ENCODE measurements at regions not wholly inside any gene's neighbourhood (a gene's known extent, or its start where the extent isn't known, plus 50 kb on each side); places are given as distances from the start of the nearest gene placed in this dataset.

GRCh38 chr4:59122626-59123025, 2012.4 kb upstream of the IGFBP7 start:
- Histone ChIP-seq H3K27me3 (no peaks in the 10 kb centered on the region), H3K9me3 (ENCODE audit: low read depth) (no peaks in the 10 kb centered on the region), H3K4me1 (ENCODE audit: low read depth) (no peaks in the 10 kb centered on the region), H3K27ac (no peak overlapping the region), H3K36me3 (no peaks in the 10 kb centered on the region), H3K4me3 (no peak overlapping the region)
- DNase-seq (ENCODE audit: low read depth in 1 of 2, low spot score in 1 of 2): no peak
- TF ChIP-seq CTCF (IDR thresholded peaks at IDR 0.05; ENCODE audit: low read depth, low read length): no peak

- Histone ChIP-seq H3K4me3 (no peak overlapping the region), H3K9me3 (ENCODE audit: low read depth) (no peaks in the 10 kb centered on the region), H3K4me1 (ENCODE audit: low read depth) (no peaks in the 10 kb centered on the region), H3K36me3 (no peaks in the 10 kb centered on the region), H3K27ac (no peak overlapping the region), H3K27me3 (no peaks in the 10 kb centered on the region)
- DNase-seq (ENCODE audit: low read depth in 1 of 2, low spot score in 1 of 2): no peak
- TF ChIP-seq CTCF (IDR thresholded peaks at IDR 0.05; ENCODE audit: low read depth, low read length): no peak
These were observed 2016.0 kb upstream of the IGFBP7 start for GRCh38 chr4:59126159-59126558.

- DNase-seq (ENCODE audit: low read depth in 1 of 2, low spot score in 1 of 2): no peak
- Histone ChIP-seq H3K27me3 (no peaks in the 10 kb centered on the region), H3K4me1 (ENCODE audit: low read depth) (no peaks in the 10 kb centered on the region), H3K9me3 (ENCODE audit: low read depth) (no peaks in the 10 kb centered on the region), H3K36me3 (no peaks in the 10 kb centered on the region), H3K27ac (no peak overlapping the region), H3K4me3 (no peak overlapping the region)
- no peak for TF ChIP-seq CTCF (IDR thresholded peaks at IDR 0.05; ENCODE audit: low read depth, low read length)
These were observed 2016.8 kb upstream of the IGFBP7 start for GRCh38 chr4:59127006-59127405.

DNA sequence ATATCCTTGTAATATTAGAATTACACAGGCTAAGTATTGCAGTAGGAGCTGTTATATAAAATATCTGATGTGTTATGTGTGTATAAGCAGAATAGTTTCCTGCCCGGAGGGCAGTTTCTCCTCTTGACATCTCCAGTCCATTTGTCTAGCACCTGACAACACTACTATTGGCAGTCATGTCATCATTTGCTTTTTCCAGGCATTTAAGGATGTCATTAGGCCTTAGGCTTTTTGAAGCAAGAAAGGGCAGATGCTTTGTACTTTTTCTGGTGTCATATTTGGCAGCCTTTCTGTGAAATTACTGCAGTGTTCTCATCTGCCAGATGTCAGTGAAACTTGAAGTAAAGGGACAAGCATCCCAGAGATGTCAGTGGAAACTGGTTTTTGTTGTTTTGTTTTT, 2017.6 kb upstream of the IGFBP7 start:
- TF ChIP-seq CTCF (IDR thresholded peaks at IDR 0.05; ENCODE audit: low read depth, low read length): no peak
- Histone ChIP-seq H3K36me3 (no peaks in the 10 kb centered on the region), H3K27ac (no peak overlapping the region), H3K9me3 (ENCODE audit: low read depth) (no peaks in the 10 kb centered on the region), H3K4me3 (no peak overlapping the region), H3K4me1 (ENCODE audit: low read depth) (no peaks in the 10 kb centered on the region), H3K27me3 (no peaks in the 10 kb centered on the region)
- DNase-seq (ENCODE audit: low read depth in 1 of 2, low spot score in 1 of 2): no peak

GRCh38 chr4:59135248-59135985, 2025.2 kb upstream of the IGFBP7 start:
- no peaks in the 10 kb centered on the region for H3K27me3 ChIP-seq
- no peak for TF ChIP-seq CTCF (IDR thresholded peaks at IDR 0.05; ENCODE audit: low read depth, low read length)
- no peak overlapping the region for H3K27ac ChIP-seq
- H3K36me3 ChIP-seq: no peaks in the 10 kb centered on the region
- no peak for DNase-seq (ENCODE audit: low read depth in 1 of 2, low spot score in 1 of 2)
- no peak overlapping the region for H3K4me3 ChIP-seq
- no peaks in the 10 kb centered on the region for H3K9me3 ChIP-seq (ENCODE audit: low read depth)
- H3K4me1 ChIP-seq (ENCODE audit: low read depth): no peaks in the 10 kb centered on the region
